SK-N-SH (cell line): ENCODE measurements at regions not wholly inside any gene's neighbourhood (a gene's known extent, or its start where the extent isn't known, plus 50 kb on each side); places are given as distances from the start of the nearest gene placed in this dataset.

Experiments used
- CTCF ChIA-PET: fragments of 300-600, 350-600 bp; formaldehyde crosslinking; extraction: SDS; loops from one replicate; lab custom pipeline; 2021; lab: Yijun Ruan, JAX
- POLR2A ChIA-PET: fragments of 350-600 bp; sonication (Branson Sonifier 250); formaldehyde crosslinking; extraction: SDS; loops from one replicate; lab custom pipeline; 2020; ENCODE audit warnings: antibody characterized with exemption, inconsistent platforms; lab: Yijun Ruan, JAX
- DNase-seq: peaks from one replicate; pipeline ENCODE4 v3.0.0; 2012
- H2AFZ ChIP-seq: fragments of 200-600 bp; sonication (generic); 2 replicates; pipeline ENCODE4 v1.8.1; 2016; ENCODE audit warnings: antibody characterized with exemption, mild to moderate bottlenecking, low read depth
- H3F3A ChIP-seq: fragments of 200-600 bp; sonication (generic); replicated peaks from 2 replicates; pipeline ENCODE3; 2016; ENCODE audit warnings: antibody characterized with exemption, mild to moderate bottlenecking; ENCODE audit not compliant: insufficient read depth
- H3K27ac ChIP-seq, 2 experiments: fragments of 200-500 bp in 1 of 2; fragments of 200-600 bp in 1 of 2; sonication (Bioruptor generic) in 1 of 2; sonication (generic), shearing (Covaris generic) in 1 of 2; 2 replicates each; pipeline versions ENCODE4 v1.5.1 to v1.6.1; 2014 to 2016; ENCODE audit warnings: low read depth in 2 of 2, inconsistent platforms in 1 of 2, low read length in 1 of 2, mild to moderate bottlenecking in 1 of 2, mixed read lengths in 1 of 2
- H3K27me3 ChIP-seq: fragments of 200-600 bp; sonication (generic), shearing (Covaris generic); 2 replicates; pipeline ENCODE4 v1.6.1; 2016; ENCODE audit warnings: mixed run types; ENCODE audit not compliant: insufficient read depth
- H3K36me3 ChIP-seq, 2 experiments: fragments of 200-500 bp in 1 of 2; fragments of 200-600 bp in 1 of 2; sonication (Bioruptor generic) in 1 of 2; sonication (generic) in 1 of 2; replicated peaks in 1 of 2; 2 replicates each; pipeline versions ENCODE3 to v1.5.1; 2014 to 2016; ENCODE audit warnings: low read length in 1 of 2, mild to moderate bottlenecking in 1 of 2; ENCODE audit not compliant: insufficient read depth in 2 of 2, control insufficient read depth in 1 of 2
- H3K4me1 ChIP-seq, 2 experiments: fragments of 200-500 bp in 1 of 2; fragments of 200-600 bp in 1 of 2; sonication (Bioruptor generic) in 1 of 2; sonication (generic), shearing (Covaris generic) in 1 of 2; 2 replicates each; pipeline versions ENCODE4 v1.5.1 to v1.6.1; 2014 to 2016; ENCODE audit warnings: low read depth in 1 of 2, low read length in 1 of 2, mixed run types in 1 of 2; ENCODE audit not compliant: insufficient read depth in 2 of 2, control insufficient read depth in 1 of 2
- H3K4me2 ChIP-seq: fragments of 200-600 bp; sonication (generic), shearing (Covaris generic); 2 replicates; pipeline ENCODE4 v1.6.1; 2017; ENCODE audit warnings: mixed run types
- H3K4me3 ChIP-seq, 2 experiments: fragments of 200-500 bp in 1 of 2; fragments of 200-600 bp in 1 of 2; sonication (Bioruptor generic) in 1 of 2; sonication (generic), shearing (Covaris generic) in 1 of 2; 2 replicates each; pipeline versions ENCODE4 v1.5.1 to v1.8.1; 2014 to 2016; ENCODE audit warnings: low read depth in 2 of 2, inconsistent platforms in 1 of 2, low read length in 1 of 2, mild to moderate bottlenecking in 1 of 2, mixed read lengths in 1 of 2, moderate library complexity in 1 of 2
- H3K79me2 ChIP-seq: fragments of 200-600 bp; sonication (generic); 2 replicates; pipeline ENCODE4 v1.8.1; 2017; ENCODE audit warnings: mild to moderate bottlenecking; ENCODE audit not compliant: insufficient read depth
- H3K9ac ChIP-seq: fragments of 200-600 bp; sonication (generic); 2 replicates; pipeline ENCODE4 v1.6.1; 2017; ENCODE audit warnings: mixed run types
- H3K9me2 ChIP-seq: fragments of 200-600 bp; sonication (generic); 2 replicates; pipeline ENCODE4 v1.6.1; 2017; ENCODE audit warnings: mixed run types
- H3K9me3 ChIP-seq: fragments of 200-600 bp; sonication (generic); 2 replicates; pipeline ENCODE4 v1.6.1; 2017; ENCODE audit warnings: mixed run types, mild to moderate bottlenecking, moderate library complexity
- H4K20me1 ChIP-seq: fragments of 200-600 bp; sonication (generic); 2 replicates; pipeline ENCODE4 v1.6.1; 2017; ENCODE audit warnings: mild to moderate bottlenecking, mixed run types; ENCODE audit not compliant: insufficient read depth
- FOXJ3 ChIP-seq: sonication (generic); formaldehyde crosslinking; IDR thresholded peaks from 2 replicates; pipeline ENCODE4 v1.5.1; 2020; ENCODE audit warnings: mild to moderate bottlenecking, missing genetic modification reagents
- FOXM1 ChIP-seq: IDR thresholded peaks from 2 replicates; pipeline ENCODE4 v1.4.0; 2012; ENCODE audit warnings: low read depth, mild to moderate bottlenecking
- GATA2 ChIP-seq: sonication (generic); formaldehyde crosslinking; IDR thresholded peaks from 2 replicates; pipeline ENCODE4 v1.5.0; 2020; ENCODE audit warnings: mild to moderate bottlenecking, missing genetic modification reagents
- MXI1 ChIP-seq: IDR thresholded peaks from 2 replicates; pipeline ENCODE4 v1.6.1; 2012; ENCODE audit warnings: mild to moderate bottlenecking, low read depth, low read length, improper control_type of control experiment
- NRF1 ChIP-seq: IDR thresholded peaks from 2 replicates; pipeline ENCODE4 v1.6.1; 2012; ENCODE audit warnings: low read depth, mild to moderate bottlenecking, low read length
- POLR2AphosphoS5 ChIP-seq: IDR thresholded peaks from 2 replicates; pipeline ENCODE4 v1.6.1; 2012; ENCODE audit warnings: low read depth, low read length
- RAD21 ChIP-seq: IDR thresholded peaks from 2 replicates; pipeline ENCODE4 v1.6.1; 2012; ENCODE audit warnings: mild to moderate bottlenecking, low read length
- RCOR1 ChIP-seq: fragments of 150-350 bp; IDR thresholded peaks from 2 replicates; pipeline ENCODE4 v1.6.1; 2017; ENCODE audit warnings: antibody characterized with exemption, low read length
- RFX5 ChIP-seq: IDR thresholded peaks from 2 replicates; pipeline ENCODE4 v1.6.1; 2012; ENCODE audit warnings: mild to moderate bottlenecking, improper control_type of control experiment, low read length
- SIN3A ChIP-seq: IDR thresholded peaks from 2 replicates; pipeline ENCODE4 v1.6.1; 2012; ENCODE audit warnings: low read depth, mild to moderate bottlenecking, low read length, moderate library complexity, borderline replicate concordance
- SMC3 ChIP-seq: IDR thresholded peaks from 2 replicates; pipeline ENCODE4 v1.6.1; 2012; ENCODE audit warnings: low read depth, low read length, improper control_type of control experiment
- YY1 ChIP-seq: IDR thresholded peaks from 2 replicates; pipeline ENCODE4 v1.4.0; 2012; ENCODE audit warnings: low read depth, mild to moderate bottlenecking
- WGBS: methylation state at CpG from one replicate; pipeline ENCODE4 v1.1.6; 2017; ENCODE audit warnings: low lambda C conversion rate; 5-methylcytosine and 5-hydroxymethylcytosine counted together
- TF ChIP-seq, protein P1 (sequence below): IDR thresholded peaks from 2 replicates; pipeline ENCODE4 v1.6.1; 2012; ENCODE audit warnings: mild to moderate bottlenecking, low read depth, low read length, moderate library complexity
- TF ChIP-seq, protein P2 (sequence below): IDR thresholded peaks from 2 replicates; pipeline ENCODE4; 2012

DNA sequence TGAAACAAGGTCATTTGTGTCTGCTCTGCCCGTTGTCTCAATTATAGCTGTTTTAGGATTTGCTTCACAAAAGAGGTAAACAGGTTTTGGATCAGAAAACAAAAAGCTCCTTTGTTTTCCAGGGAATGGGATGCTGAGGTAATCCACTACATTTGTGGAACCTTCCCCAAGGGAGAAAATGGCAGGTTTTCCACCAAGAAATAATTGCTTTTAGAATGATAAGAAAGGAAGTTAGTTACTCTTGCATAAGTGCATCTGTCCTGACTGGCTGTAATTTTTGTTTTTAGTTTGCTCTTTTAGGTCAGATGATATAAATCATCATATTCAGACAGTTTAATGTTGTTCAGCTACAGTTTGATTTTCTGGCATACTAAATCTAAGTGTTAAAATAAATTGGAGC, 198.5 kb upstream of the COL8A1 start:
- no peaks in the 10 kb centered on the region for H3K9me2 ChIP-seq
- H3K27ac ChIP-seq: no peak overlapping the region
- no peaks in the 10 kb centered on the region for H3K27me3 ChIP-seq
- H3K4me3 ChIP-seq: no peak overlapping the region
- no peak overlapping the region for H3K4me2 ChIP-seq
- no peaks in the 10 kb centered on the region for H4K20me1 ChIP-seq
- no peaks in the 10 kb centered on the region for H3F3A ChIP-seq
- no peaks in the 10 kb centered on the region for H3K36me3 ChIP-seq
- no peaks in the 10 kb centered on the region for H3K9me3 ChIP-seq
- no peak overlapping the region for H3K9ac ChIP-seq
- H2AFZ ChIP-seq: no peak overlapping the region
- ChIA-PET POLR2A (no interaction called here), CTCF (no interaction called here)
- H3K4me1 ChIP-seq: no peaks in the 10 kb centered on the region
- no peaks in the 10 kb centered on the region for H3K79me2 ChIP-seq
- WGBS: 0% methylated on average over 1 of the region's 1 CpG
- TF ChIP-seq SMC3: no peak
- TF ChIP-seq RFX5: no peak
- TF ChIP-seq RCOR1: no peak
- TF ChIP-seq, all 33 proteins: peak for 0
- DNase-seq: no peak

- Histone ChIP-seq H3F3A (no peaks in the 10 kb centered on the region), H4K20me1 (no peaks in the 10 kb centered on the region), H3K9me2 (no peaks in the 10 kb centered on the region), H3K27me3 (no peaks in the 10 kb centered on the region; the same call in 1 of the 2 replicates), H3K9ac (no peak overlapping the region), H3K4me2 (no peak overlapping the region), H3K4me3 (no peak overlapping the region), H3K4me1 (no peaks in the 10 kb centered on the region), H2AFZ (no peak overlapping the region), H3K27ac (no peak overlapping the region), H3K79me2 (no peaks in the 10 kb centered on the region), H3K9me3 (no peaks in the 10 kb centered on the region), H3K36me3 (no peaks in the 10 kb centered on the region)
- POLR2A ChIA-PET: no interaction called here
- TF ChIP-seq FOXJ3 (CRISPR knock-in tag) (no peak), RAD21 (no peak), MXI1 (no peak), SMC3 (no peak), NRF1 (no peak)
- TF ChIP-seq, protein P1, sequence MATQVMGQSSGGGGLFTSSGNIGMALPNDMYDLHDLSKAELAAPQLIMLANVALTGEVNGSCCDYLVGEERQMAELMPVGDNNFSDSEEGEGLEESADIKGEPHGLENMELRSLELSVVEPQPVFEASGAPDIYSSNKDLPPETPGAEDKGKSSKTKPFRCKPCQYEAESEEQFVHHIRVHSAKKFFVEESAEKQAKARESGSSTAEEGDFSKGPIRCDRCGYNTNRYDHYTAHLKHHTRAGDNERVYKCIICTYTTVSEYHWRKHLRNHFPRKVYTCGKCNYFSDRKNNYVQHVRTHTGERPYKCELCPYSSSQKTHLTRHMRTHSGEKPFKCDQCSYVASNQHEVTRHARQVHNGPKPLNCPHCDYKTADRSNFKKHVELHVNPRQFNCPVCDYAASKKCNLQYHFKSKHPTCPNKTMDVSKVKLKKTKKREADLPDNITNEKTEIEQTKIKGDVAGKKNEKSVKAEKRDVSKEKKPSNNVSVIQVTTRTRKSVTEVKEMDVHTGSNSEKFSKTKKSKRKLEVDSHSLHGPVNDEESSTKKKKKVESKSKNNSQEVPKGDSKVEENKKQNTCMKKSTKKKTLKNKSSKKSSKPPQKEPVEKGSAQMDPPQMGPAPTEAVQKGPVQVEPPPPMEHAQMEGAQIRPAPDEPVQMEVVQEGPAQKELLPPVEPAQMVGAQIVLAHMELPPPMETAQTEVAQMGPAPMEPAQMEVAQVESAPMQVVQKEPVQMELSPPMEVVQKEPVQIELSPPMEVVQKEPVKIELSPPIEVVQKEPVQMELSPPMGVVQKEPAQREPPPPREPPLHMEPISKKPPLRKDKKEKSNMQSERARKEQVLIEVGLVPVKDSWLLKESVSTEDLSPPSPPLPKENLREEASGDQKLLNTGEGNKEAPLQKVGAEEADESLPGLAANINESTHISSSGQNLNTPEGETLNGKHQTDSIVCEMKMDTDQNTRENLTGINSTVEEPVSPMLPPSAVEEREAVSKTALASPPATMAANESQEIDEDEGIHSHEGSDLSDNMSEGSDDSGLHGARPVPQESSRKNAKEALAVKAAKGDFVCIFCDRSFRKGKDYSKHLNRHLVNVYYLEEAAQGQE: no peak
- no peak for DNase-seq
- CTCF ChIA-PET: no interaction called here
Measured at GRCh38 chr3:99434190-99434589, 204.2 kb upstream of the COL8A1 start.

GRCh38 chr3:99430348-99431134, 207.9 kb upstream of the COL8A1 start:
- H2AFZ ChIP-seq: peak overlapping the region; percentile 11; the same call in 1 of the 2 replicates
- WGBS: 11% methylated on average over 3 of the region's 3 CpGs
- H3K4me3 ChIP-seq: no peak overlapping the region
- no peaks in the 10 kb centered on the region for H3K9me2 ChIP-seq
- H3K9me3 ChIP-seq: no peaks in the 10 kb centered on the region
- H3K4me2 ChIP-seq: no peak overlapping the region
- no peaks in the 10 kb centered on the region for H3K36me3 ChIP-seq
- CTCF ChIA-PET: no interaction called here
- no peak overlapping the region for H3K9ac ChIP-seq
- no peaks in the 10 kb centered on the region; the same call in 1 of the 2 replicates for H3K27me3 ChIP-seq
- DNase-seq: no peak
- H3F3A ChIP-seq: no peaks in the 10 kb centered on the region
- no peaks in the 10 kb centered on the region for H3K4me1 ChIP-seq
- POLR2A ChIA-PET: no interaction called here
- no peak overlapping the region for H3K27ac ChIP-seq
- H3K79me2 ChIP-seq: no peaks in the 10 kb centered on the region
- no peaks in the 10 kb centered on the region for H4K20me1 ChIP-seq
- TF ChIP-seq MXI1 (no peak), POLR2AphosphoS5 (no peak), FOXM1 (no peak), SIN3A (no peak), YY1 (no peak), GATA2 (CRISPR knock-in tag) (no peak)
- TF ChIP-seq, protein P2, sequence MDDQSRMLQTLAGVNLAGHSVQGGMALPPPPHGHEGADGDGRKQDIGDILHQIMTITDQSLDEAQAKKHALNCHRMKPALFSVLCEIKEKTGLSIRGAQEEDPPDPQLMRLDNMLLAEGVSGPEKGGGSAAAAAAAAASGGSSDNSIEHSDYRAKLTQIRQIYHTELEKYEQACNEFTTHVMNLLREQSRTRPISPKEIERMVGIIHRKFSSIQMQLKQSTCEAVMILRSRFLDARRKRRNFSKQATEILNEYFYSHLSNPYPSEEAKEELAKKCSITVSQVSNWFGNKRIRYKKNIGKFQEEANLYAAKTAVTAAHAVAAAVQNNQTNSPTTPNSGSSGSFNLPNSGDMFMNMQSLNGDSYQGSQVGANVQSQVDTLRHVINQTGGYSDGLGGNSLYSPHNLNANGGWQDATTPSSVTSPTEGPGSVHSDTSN: no peak
- TF ChIP-seq, protein P1: no peak
